Endothelial cell (in vitro differentiated cells): ENCODE measurements at regions not wholly inside any gene's neighbourhood (a gene's known extent, or its start where the extent isn't known, plus 50 kb on each side); places are given as distances from the start of the nearest gene placed in this dataset.

Experiments
- DNase-seq: peaks from one replicate; pipeline ENCODE4 v3.0.0; 2021; ENCODE audit warnings: low spot score
- H3K27ac Mint-ChIP-seq: one replicate; pipeline ENCODE4 v1.8.0; 2021; ENCODE audit warnings: mixed read lengths, inconsistent platforms; ENCODE audit not compliant: unreplicated experiment
- H3K27me3 Mint-ChIP-seq: one replicate; pipeline ENCODE4 v1.8.0; 2021; ENCODE audit warnings: mild to moderate bottlenecking, moderate library complexity, mixed read lengths, inconsistent platforms; ENCODE audit not compliant: unreplicated experiment
- H3K36me3 Mint-ChIP-seq: one replicate; pipeline ENCODE4 v1.8.0; 2021; ENCODE audit warnings: mild to moderate bottlenecking, low read depth, mixed read lengths, inconsistent platforms; ENCODE audit not compliant: unreplicated experiment
- H3K4me1 Mint-ChIP-seq: one replicate; pipeline ENCODE4 v1.8.0; 2021; ENCODE audit warnings: mild to moderate bottlenecking, mixed read lengths, inconsistent platforms; ENCODE audit not compliant: unreplicated experiment
- H3K4me3 Mint-ChIP-seq: one replicate; pipeline ENCODE4 v1.8.0; 2021; ENCODE audit warnings: mild to moderate bottlenecking, mixed read lengths, inconsistent platforms; ENCODE audit not compliant: unreplicated experiment
- H3K9me3 Mint-ChIP-seq: one replicate; pipeline ENCODE4 v1.8.0; 2021; ENCODE audit warnings: mixed read lengths, inconsistent platforms; ENCODE audit not compliant: unreplicated experiment
- CTCF ChIP-seq: fragments of 200-600 bp; sonication (generic); IDR thresholded peaks from one replicate; pipeline ENCODE4 v1.5.0; 2021; ENCODE audit warnings: antibody characterized with exemption; ENCODE audit not compliant: unreplicated experiment

GRCh38 chr10:111837086-111837485 is 346.5 kb downstream of the GPAM start:
- no peaks in the 10 kb centered on the region for H3K9me3 Mint-ChIP-seq
- DNase-seq = no peak
- no peak overlapping the region for H3K4me3 Mint-ChIP-seq
- peaks cover 6% of the 10 kb centered on the region for H3K4me1 Mint-ChIP-seq
- no peak overlapping the region for H3K27ac Mint-ChIP-seq
- no peak for TF ChIP-seq CTCF
- H3K36me3 Mint-ChIP-seq = no peaks in the 10 kb centered on the region
- H3K27me3 Mint-ChIP-seq = no peaks in the 10 kb centered on the region

- H3K27ac Mint-ChIP-seq = no peak overlapping the region
- no peak for TF ChIP-seq CTCF
- H3K4me1 Mint-ChIP-seq = peaks cover 6% of the 10 kb centered on the region
- H3K4me3 Mint-ChIP-seq = no peak overlapping the region
- DNase-seq = no peak
- H3K27me3 Mint-ChIP-seq = no peaks in the 10 kb centered on the region
- H3K9me3 Mint-ChIP-seq = no peaks in the 10 kb centered on the region
- no peaks in the 10 kb centered on the region for H3K36me3 Mint-ChIP-seq
These were observed 345.6 kb downstream of the GPAM start for GRCh38 chr10:111837985-111838384.

- no peak for DNase-seq
- Mint-ChIP-seq H3K9me3 (no peaks in the 10 kb centered on the region), H3K36me3 (no peaks in the 10 kb centered on the region), H3K27me3 (no peaks in the 10 kb centered on the region), H3K27ac (no peak overlapping the region), H3K4me1 (peaks cover 6% of the 10 kb centered on the region), H3K4me3 (no peak overlapping the region)
- TF ChIP-seq CTCF = no peak
These were observed 343.0 kb downstream of the GPAM start for GRCh38 chr10:111840546-111840945.

- Mint-ChIP-seq H3K36me3 (no peaks in the 10 kb centered on the region), H3K27me3 (no peaks in the 10 kb centered on the region), H3K4me3 (no peak overlapping the region), H3K9me3 (no peaks in the 10 kb centered on the region), H3K27ac (no peak overlapping the region), H3K4me1 (no peaks in the 10 kb centered on the region)
- no peak for TF ChIP-seq CTCF
- no peak for DNase-seq
These were observed 330.8 kb downstream of the GPAM start for GRCh38 chr10:111852801-111853200.

- Mint-ChIP-seq H3K27ac (no peak overlapping the region), H3K36me3 (no peaks in the 10 kb centered on the region), H3K4me1 (no peaks in the 10 kb centered on the region), H3K9me3 (no peaks in the 10 kb centered on the region), H3K4me3 (no peak overlapping the region), H3K27me3 (no peaks in the 10 kb centered on the region)
- no peak for DNase-seq
- peak; percentile 59 for TF ChIP-seq CTCF
These were observed 326.9 kb downstream of the GPAM start for GRCh38 chr10:111856631-111857030.
